HepG2 (cell line): ENCODE measurements at regions not wholly inside any gene's neighbourhood (a gene's known extent, or its start where the extent isn't known, plus 50 kb on each side); places are given as distances from the start of the nearest gene placed in this dataset.

Experiments used
- CTCF ChIP-seq: sonication (generic); formaldehyde crosslinking; IDR thresholded peaks from 2 replicates; pipeline ENCODE4 v1.5.0; 2020; ENCODE audit warnings: mild to moderate bottlenecking, missing genetic modification reagents, moderate library complexity
- SIN3A ChIP-seq: IDR thresholded peaks from 2 replicates; pipeline ENCODE4 v1.6.1; 2011; ENCODE audit warnings: low read depth, mild to moderate bottlenecking, control low read depth, low read length, borderline replicate concordance
- TCF7 ChIP-seq: sonication (generic); IDR thresholded peaks from 2 replicates; pipeline ENCODE4 v1.6.1; 2016; ENCODE audit warnings: antibody characterized with exemption, low read depth

GRCh38 chr10:8830048-8830447, 775.6 kb downstream of the GATA3 start:
- TF ChIP-seq CTCF (CRISPR knock-in tag), result no peak
- no peak for TF ChIP-seq TCF7
- no peak for TF ChIP-seq SIN3A
